Breast epithelium (tissue), 4 donors: ENCODE measurements at regions not wholly inside any gene's neighbourhood (a gene's known extent, or its start where the extent isn't known, plus 50 kb on each side); places are given as distances from the start of the nearest gene placed in this dataset.

Experiments used
- DNase-seq, 2 donors: peaks; one replicate each; pipeline ENCODE4 v3.0.0-alpha.2; 2019; ENCODE audit warnings: low spot score in 2 of 2
- H3K27ac ChIP-seq, 2 donors: fragments of 200-600 bp; sonication (generic) in 1 of 2; one replicate each; pipeline ENCODE4 v1.5.1; 2016 to 2019; ENCODE audit warnings: mild to moderate bottlenecking in 1 of 2
- H3K27me3 ChIP-seq, 2 donors: fragments of 200-600 bp; sonication (generic) in 1 of 2; one replicate each; pipeline versions ENCODE4 v1.5.1 to v1.6.0; 2017 to 2019; ENCODE audit warnings: control low read depth in 1 of 2, mild to moderate bottlenecking in 1 of 2
- H3K36me3 ChIP-seq: fragments of 200-600 bp; one replicate; pipeline ENCODE4 v1.5.1; 2019
- H3K4me1 ChIP-seq, 2 donors: fragments of 200-600 bp; sonication (generic); one replicate each; pipeline ENCODE4 v1.5.1; 2016 to 2019; ENCODE audit warnings: control low read depth in 1 of 2
- H3K4me3 ChIP-seq, 3 donors: fragments of 200-600 bp; sonication (generic); 1 replicate in 2 of 3; 2 replicates in 1 of 3; pipeline ENCODE4 v1.5.1; 2016 to 2019; ENCODE audit warnings: mild to moderate bottlenecking in 3 of 3, moderate library complexity in 2 of 3
- H3K9me3 ChIP-seq, 2 donors: fragments of 200-600 bp; sonication (generic) in 1 of 2; one replicate each; pipeline ENCODE4 v1.5.1; 2016 to 2019; ENCODE audit warnings: control low read depth in 1 of 2
- POLR2A ChIP-seq: fragments of 450-650 bp; IDR thresholded peaks from one replicate; pipeline ENCODE4 v1.6.1; 2016; ENCODE audit warnings: antibody characterized with exemption, mild to moderate bottlenecking, moderate library complexity
- POLR2AphosphoS5 ChIP-seq, 3 donors: sonication (generic); formaldehyde crosslinking; IDR thresholded peaks; one replicate each; pipeline ENCODE4 v1.6.1; 2017; ENCODE audit warnings: antibody characterized with exemption in 3 of 3
- intact Hi-C: fragments of 100-400 bp; cut with DNase I; formaldehyde crosslinking; loops from one replicate; pipeline ENCODE4 v1.15.1; 2023; ENCODE audit warnings: low total_unique reads
- TF ChIP-seq, protein P1 (sequence below), 3 donors: fragments of 450-650 bp; IDR thresholded peaks; one replicate each; pipeline ENCODE4 v1.5.1; 2016 to 2017; ENCODE audit warnings: antibody characterized with exemption in 3 of 3, mild to moderate bottlenecking in 3 of 3, moderate library complexity in 3 of 3

- Histone ChIP-seq H3K4me1 (no peaks in the 10 kb centered on the region), H3K36me3 (no peaks in the 10 kb centered on the region), H3K27me3 (no peaks in the 10 kb centered on the region), H3K9me3 (peaks cover 0 to 9% of the 10 kb centered on the region in 2 donors), H3K27ac (no peak overlapping the region), H3K4me3 (no peak overlapping the region)
- no peak for DNase-seq
- TF ChIP-seq, protein P1, sequence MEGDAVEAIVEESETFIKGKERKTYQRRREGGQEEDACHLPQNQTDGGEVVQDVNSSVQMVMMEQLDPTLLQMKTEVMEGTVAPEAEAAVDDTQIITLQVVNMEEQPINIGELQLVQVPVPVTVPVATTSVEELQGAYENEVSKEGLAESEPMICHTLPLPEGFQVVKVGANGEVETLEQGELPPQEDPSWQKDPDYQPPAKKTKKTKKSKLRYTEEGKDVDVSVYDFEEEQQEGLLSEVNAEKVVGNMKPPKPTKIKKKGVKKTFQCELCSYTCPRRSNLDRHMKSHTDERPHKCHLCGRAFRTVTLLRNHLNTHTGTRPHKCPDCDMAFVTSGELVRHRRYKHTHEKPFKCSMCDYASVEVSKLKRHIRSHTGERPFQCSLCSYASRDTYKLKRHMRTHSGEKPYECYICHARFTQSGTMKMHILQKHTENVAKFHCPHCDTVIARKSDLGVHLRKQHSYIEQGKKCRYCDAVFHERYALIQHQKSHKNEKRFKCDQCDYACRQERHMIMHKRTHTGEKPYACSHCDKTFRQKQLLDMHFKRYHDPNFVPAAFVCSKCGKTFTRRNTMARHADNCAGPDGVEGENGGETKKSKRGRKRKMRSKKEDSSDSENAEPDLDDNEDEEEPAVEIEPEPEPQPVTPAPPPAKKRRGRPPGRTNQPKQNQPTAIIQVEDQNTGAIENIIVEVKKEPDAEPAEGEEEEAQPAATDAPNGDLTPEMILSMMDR (IDR thresholded peaks at IDR 0.05): no peak
- TF ChIP-seq POLR2A (no peak), POLR2AphosphoS5 (IDR thresholded peaks at IDR 0.05) (no peak)
- intact Hi-C loops: no loop called here
These were observed 104.6 kb downstream of the AMY1C start for GRCh38 chr1:103854279-103854678.

DNA sequence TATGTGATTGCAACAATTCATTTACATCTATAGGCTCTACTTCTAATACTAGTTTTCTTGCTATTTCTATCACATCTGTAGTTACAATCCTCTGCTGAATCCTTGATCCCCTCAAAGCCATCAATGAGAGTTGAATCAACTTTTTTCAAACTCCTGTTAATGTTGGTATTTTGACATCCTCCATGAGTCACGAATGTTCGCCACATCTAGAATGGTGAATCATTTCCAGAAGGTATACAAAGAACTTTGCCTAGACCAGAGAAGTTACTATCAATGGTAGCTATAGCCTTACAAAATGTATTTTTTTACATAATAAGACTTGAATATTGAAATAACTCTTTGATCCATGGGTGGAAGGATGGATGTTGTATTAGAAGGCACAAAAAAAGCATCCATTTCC, 110.0 kb downstream of the AMY1C start:
- Histone ChIP-seq H3K27me3 (no peaks in the 10 kb centered on the region), H3K4me3 (no peak overlapping the region), H3K27ac (no peak overlapping the region), H3K36me3 (no peaks in the 10 kb centered on the region), H3K9me3 (peaks cover 0 to 16% of the 10 kb centered on the region in 2 donors), H3K4me1 (no peaks in the 10 kb centered on the region)
- no peak for DNase-seq
- TF ChIP-seq POLR2AphosphoS5 (IDR thresholded peaks at IDR 0.05) (no peak), POLR2A (no peak)
- TF ChIP-seq, protein P1 (IDR thresholded peaks at IDR 0.05): no peak
- intact Hi-C loops: no loop called here

GRCh38 chr1:103898576-103899345, 149.1 kb downstream of the AMY1C start:
- Histone ChIP-seq H3K27ac (no peak overlapping the region), H3K27me3 (no peaks in the 10 kb centered on the region), H3K9me3 (no peaks in the 10 kb centered on the region), H3K4me1 (no peaks in the 10 kb centered on the region), H3K36me3 (no peaks in the 10 kb centered on the region), H3K4me3 (no peak overlapping the region)
- intact Hi-C loops: no loop called here
- TF ChIP-seq, protein P1 (IDR thresholded peaks at IDR 0.05): no peak
- TF ChIP-seq POLR2AphosphoS5 (IDR thresholded peaks at IDR 0.05): no peak
- no peak for TF ChIP-seq POLR2A
- DNase-seq: no peak

DNA sequence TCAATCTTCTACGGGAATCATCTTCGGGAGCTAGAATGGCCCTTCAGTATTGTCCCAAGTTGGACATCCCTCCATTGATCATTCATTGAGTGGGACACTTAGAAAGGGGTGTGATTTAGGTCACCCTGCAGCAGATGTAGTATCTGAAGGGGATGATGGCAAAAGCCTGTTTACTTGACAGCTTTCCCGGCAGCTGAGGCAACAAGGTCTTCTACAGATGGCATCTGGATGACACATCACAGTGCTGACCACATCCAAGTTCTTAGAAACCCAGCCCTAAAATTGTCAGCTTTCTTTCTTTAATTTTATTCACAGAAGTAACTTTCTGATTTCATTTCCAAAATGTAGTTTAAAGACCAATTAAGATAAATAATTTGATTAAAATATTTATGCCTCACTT, 150.3 kb downstream of the AMY1C start:
- Histone ChIP-seq H3K36me3 (no peaks in the 10 kb centered on the region), H3K27ac (no peak overlapping the region), H3K27me3 (no peaks in the 10 kb centered on the region), H3K4me3 (no peak overlapping the region), H3K4me1 (no peaks in the 10 kb centered on the region), H3K9me3 (no peaks in the 10 kb centered on the region)
- intact Hi-C loops: no loop called here
- TF ChIP-seq, protein P1 (IDR thresholded peaks at IDR 0.05): no peak
- no peak for TF ChIP-seq POLR2A
- no peak for TF ChIP-seq POLR2AphosphoS5 (IDR thresholded peaks at IDR 0.05)
- no peak for DNase-seq

GRCh38 chr1:103901072-103901471, 151.4 kb downstream of the AMY1C start:
- Histone ChIP-seq H3K27me3 (no peaks in the 10 kb centered on the region), H3K9me3 (no peaks in the 10 kb centered on the region), H3K4me1 (no peaks in the 10 kb centered on the region), H3K27ac (no peak overlapping the region), H3K4me3 (no peak overlapping the region), H3K36me3 (no peaks in the 10 kb centered on the region)
- DNase-seq: no peak
- TF ChIP-seq POLR2A (no peak), POLR2AphosphoS5 (IDR thresholded peaks at IDR 0.05) (no peak)
- TF ChIP-seq, protein P1 (IDR thresholded peaks at IDR 0.05): no peak
- intact Hi-C loops: no loop called here
